Heart left ventricle (tissue), 13 donors: ENCODE measurements at regions not wholly inside any gene's neighbourhood (a gene's known extent, or its start where the extent isn't known, plus 50 kb on each side); places are given as distances from the start of the nearest gene placed in this dataset.

ENCODE experiments used
- CTCF ChIP-seq, 12 donors: fragments of 200-600 bp; sonication (generic) in 4 of 12; IDR thresholded peaks; one replicate each; pipeline versions ENCODE4 v1.5.0 to v1.8.0; 2018 to 2022; ENCODE audit warnings: antibody characterized with exemption in 12 of 12, mild to moderate bottlenecking in 5 of 12
- POLR2A ChIP-seq, 2 donors: fragments of 450-650 bp; IDR thresholded peaks; one replicate each; pipeline ENCODE4 v1.6.1; 2017; ENCODE audit warnings: antibody characterized with exemption in 2 of 2, mild to moderate bottlenecking in 2 of 2, moderate library complexity in 2 of 2
- donor health status: ischemic (EF 13 %, LVEDD 7.1; RV severe dilation, severe dysfunction).
- donor health status: DM: no; HTN: yes; CAD: no.
- donor health status: DM: no; HTN: no; CAD: no.
- donor health status: ischemic (EF 25% LVEDD 6.9; RV normal size, moderate dysfunction).
- donor health status: ischemic (EF 25% LVEDD 5.7; RV mildly dilated, moderate dysfunction).
- donor health status: ischemic (EF 35%, LVEDD 5.7; RV mildly dilated, moderate dysfunction).
- donor health status: nonischemic (EF 11% LVEDD 7.7; RV severe dilation, severe dysfunction).
- donor health status: DM: yes; HTN: yes; CAD: no.
- donor health status: PGD.
- donor health status: ischemic (EF 29% LVEDD 5.4; RV normal size, mild dysfunction).
- donor health status: nonischemic (EF 23%, LVEDD 6.1; RV moderate dilation, normal function).

- TF ChIP-seq CTCF (IDR thresholded peaks at IDR 0.05) (no peak), POLR2A (IDR thresholded peaks at IDR 0.05) (no peak)
These were observed 223.8 kb downstream of the ADAMTS9 start for GRCh38 chr3:64463981-64464380.
